H9 (cell line): ENCODE measurements at regions not wholly inside any gene's neighbourhood (a gene's known extent, or its start where the extent isn't known, plus 50 kb on each side); places are given as distances from the start of the nearest gene placed in this dataset.

Experiments
- DNase-seq: peaks from one replicate; pipeline ENCODE4 v3.0.0-alpha.2; 2017
- H2AFZ ChIP-seq: one replicate; pipeline ENCODE4 v1.6.1; 2013; ENCODE audit warnings: mild to moderate bottlenecking, low read length, control low read depth, moderate library complexity
- H2AK5ac ChIP-seq: 2 replicates; pipeline ENCODE4 v1.6.1; 2013; ENCODE audit warnings: low read length, control low read depth, mixed read lengths; ENCODE audit not compliant: insufficient read length
- H2BK120ac ChIP-seq: one replicate; pipeline ENCODE4 v1.6.1; 2013; ENCODE audit warnings: low read depth, mild to moderate bottlenecking, low read length, control low read depth, inconsistent platforms; ENCODE audit not compliant: poor library complexity, severe bottlenecking
- H2BK12ac ChIP-seq: 2 replicates; pipeline ENCODE4 v1.6.1; 2013; ENCODE audit warnings: low read length, control low read depth, mixed read lengths, low read depth; ENCODE audit not compliant: insufficient read length
- H2BK15ac ChIP-seq: 2 replicates; pipeline ENCODE4 v1.6.1; 2013; ENCODE audit warnings: low read depth, low read length, control low read depth
- H2BK20ac ChIP-seq: one replicate; pipeline ENCODE4 v1.6.1; 2013; ENCODE audit warnings: low read depth, mild to moderate bottlenecking, low read length, control low read depth, inconsistent platforms; ENCODE audit not compliant: poor library complexity, severe bottlenecking
- H2BK5ac ChIP-seq: 2 replicates; pipeline ENCODE4 v1.6.1; 2013; ENCODE audit warnings: low read length, control low read depth, mixed read lengths; ENCODE audit not compliant: insufficient read length
- H3K14ac ChIP-seq: 2 replicates; pipeline ENCODE4 v1.6.1; 2013; ENCODE audit warnings: low read length, control low read depth; ENCODE audit not compliant: insufficient read depth
- H3K18ac ChIP-seq: 2 replicates; pipeline ENCODE4 v1.6.1; 2013; ENCODE audit warnings: low read depth, mild to moderate bottlenecking, mixed read lengths, low read length, control low read depth; ENCODE audit not compliant: insufficient read length
- H3K23ac ChIP-seq: 2 replicates; pipeline ENCODE4 v1.6.1; 2013; ENCODE audit warnings: low read length, control low read depth, mixed read lengths, low read depth; ENCODE audit not compliant: insufficient read length
- H3K23me2 ChIP-seq: 2 replicates; pipeline ENCODE4 v1.6.1; 2013; ENCODE audit warnings: low read depth, mild to moderate bottlenecking, mixed read lengths, low read length, control low read depth; ENCODE audit not compliant: insufficient read length, poor library complexity, severe bottlenecking
- H3K27ac ChIP-seq: 2 replicates; pipeline ENCODE4 v1.5.1; 2013; ENCODE audit warnings: low read length, control low read depth, mixed read lengths, low read depth; ENCODE audit not compliant: insufficient read length
- H3K27me3 ChIP-seq: 2 replicates; pipeline ENCODE4 v1.6.1; 2013; ENCODE audit warnings: low read length, control low read depth, inconsistent platforms; ENCODE audit not compliant: insufficient read depth
- H3K4ac ChIP-seq: 2 replicates; pipeline ENCODE4 v1.6.1; 2013; ENCODE audit warnings: low read depth, mild to moderate bottlenecking, control low read depth, inconsistent platforms, low read length, moderate library complexity
- H3K4me1 ChIP-seq: 2 replicates; pipeline ENCODE4 v1.6.1; 2013; ENCODE audit warnings: low read length, control low read depth, inconsistent platforms; ENCODE audit not compliant: insufficient read depth
- H3K4me2 ChIP-seq: 2 replicates; pipeline ENCODE4 v1.6.1; 2013; ENCODE audit warnings: low read length, control low read depth, mixed read lengths; ENCODE audit not compliant: insufficient read length, insufficient read depth
- H3K56ac ChIP-seq: 2 replicates; pipeline ENCODE4 v1.6.1; 2013; ENCODE audit warnings: low read depth, mild to moderate bottlenecking, mixed read lengths, low read length, control low read depth; ENCODE audit not compliant: insufficient read length
- H3K79me1 ChIP-seq: 2 replicates; pipeline ENCODE4 v1.6.1; 2013; ENCODE audit warnings: low read depth, mild to moderate bottlenecking, moderate library complexity, low read length, control low read depth, inconsistent platforms; ENCODE audit not compliant: insufficient read depth, poor library complexity, severe bottlenecking
- H3K79me2 ChIP-seq: 2 replicates; pipeline ENCODE4 v1.6.1; 2013; ENCODE audit warnings: low read length, control low read depth, inconsistent platforms; ENCODE audit not compliant: insufficient read depth
- H3K9ac ChIP-seq: 2 replicates; pipeline ENCODE4 v1.6.1; 2013; ENCODE audit warnings: low read length, control low read depth, mixed read lengths; ENCODE audit not compliant: insufficient read length; ENCODE audit errors: extremely low read depth
- H3K9me3 ChIP-seq: one replicate; pipeline ENCODE4 v1.6.1; 2013; ENCODE audit warnings: low read depth, low read length, inconsistent platforms; ENCODE audit not compliant: control insufficient read depth
- H3T11ph ChIP-seq: one replicate; pipeline ENCODE4 v1.6.1; 2013; ENCODE audit warnings: mild to moderate bottlenecking, low read length, control low read depth, inconsistent platforms
- H4K20me1 ChIP-seq: one replicate; pipeline ENCODE4 v1.6.1; 2013; ENCODE audit not compliant: control insufficient read depth, insufficient read length, insufficient read depth
- H4K5ac ChIP-seq: 2 replicates; pipeline ENCODE4 v1.6.1; 2013; ENCODE audit warnings: low read depth, mild to moderate bottlenecking, mixed read lengths, low read length, control low read depth; ENCODE audit not compliant: insufficient read length
- H4K8ac ChIP-seq: replicated peaks from 2 replicates; pipeline ENCODE4 v1.6.1; 2013; ENCODE audit warnings: low read length, control low read depth, mixed read lengths, low read depth; ENCODE audit not compliant: insufficient read length
- H4K91ac ChIP-seq: 2 replicates; pipeline ENCODE4 v1.6.1; 2013; ENCODE audit warnings: low read depth, mild to moderate bottlenecking, moderate library complexity, mixed read lengths, low read length, control low read depth; ENCODE audit not compliant: insufficient read length
- H3K27ac Mint-ChIP-seq, 3 experiments: 2 replicates in 2 of 3; 3 replicates in 1 of 3; pipeline ENCODE4 v1.8.0; 2020 to 2021; ENCODE audit warnings: mixed read lengths in 3 of 3, mild to moderate bottlenecking in 1 of 3, moderate library complexity in 1 of 3
- H3K27me3 Mint-ChIP-seq: 2 replicates; pipeline ENCODE4 v1.8.0; 2021; ENCODE audit warnings: low read depth, mild to moderate bottlenecking, moderate library complexity, mixed read lengths
- H3K36me3 Mint-ChIP-seq, 3 experiments: 2 replicates in 2 of 3; 3 replicates in 1 of 3; pipeline ENCODE4 v1.8.0; 2020 to 2021; ENCODE audit warnings: low read depth in 3 of 3, mixed read lengths in 3 of 3; ENCODE audit not compliant: insufficient read depth in 1 of 3
- H3K4me1 Mint-ChIP-seq, 2 experiments: 2 replicates each; pipeline ENCODE4 v1.8.0; 2020; ENCODE audit warnings: mixed read lengths in 2 of 2
- H3K4me3 Mint-ChIP-seq, 2 experiments: 2 replicates in 1 of 2; 3 replicates in 1 of 2; pipeline ENCODE4 v1.8.0; 2020 to 2021; ENCODE audit warnings: mild to moderate bottlenecking in 2 of 2, mixed read lengths in 2 of 2, moderate library complexity in 1 of 2
- H3K9me3 Mint-ChIP-seq, 2 experiments: 2 replicates in 1 of 2; 3 replicates in 1 of 2; pipeline ENCODE4 v1.8.0; 2020; ENCODE audit warnings: mild to moderate bottlenecking in 2 of 2, mixed read lengths in 2 of 2, moderate library complexity in 1 of 2
- WGBS: extraction: QIAGEN DNeasy Blood & Tissue Kit; methylation state at CpG from one replicate; pipeline ENCODE4 v1.1.7; 2013; ENCODE audit warnings: missing lambda C conversion rate, low lambda C conversion rate, mixed read lengths; ENCODE audit not compliant: insufficient read length; ENCODE audit errors: extremely low coverage; 5-methylcytosine and 5-hydroxymethylcytosine counted together
- TF ChIP-seq, protein P1 (sequence below): fragments of 200-600 bp; sonication (generic); conservative IDR thresholded peaks from 3 replicates; pipeline ENCODE4 v1.8.0; 2021; ENCODE audit warnings: antibody characterized with exemption, mild to moderate bottlenecking

DNA sequence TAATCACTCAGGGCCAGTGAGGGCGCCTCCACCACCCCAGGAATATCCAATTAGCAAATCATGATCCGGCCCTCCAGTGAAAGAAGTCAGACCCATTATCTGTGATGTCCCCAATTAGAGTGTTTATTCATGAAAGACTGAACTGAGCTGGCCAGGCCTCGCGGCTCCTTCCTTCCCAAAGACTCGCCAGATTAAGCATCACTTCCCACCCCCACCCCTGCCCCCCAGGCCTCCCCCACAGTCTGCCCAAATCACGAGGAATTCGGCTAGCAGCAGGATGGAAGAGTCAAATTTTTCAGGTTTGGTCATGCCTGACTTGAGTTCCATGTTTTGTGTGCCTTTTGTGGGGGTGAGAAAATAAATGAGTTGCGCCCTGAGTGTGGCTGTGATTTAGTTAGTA lies 298.4 kb upstream of the SALL1 start:
- Mint-ChIP-seq H3K9me3 (no peaks in the 10 kb centered on the region), H3K4me3 (no peak overlapping the region), H3K4me1 (peaks cover 7 to 23% of the 10 kb centered on the region in 2 experiments), H3K27me3 (no peaks in the 10 kb centered on the region), H3K36me3 (peaks cover 0 to 1% (median 0%) of the 10 kb centered on the region in 3 experiments; a peak in 1 of 7 replicates), H3K27ac (no peak overlapping the region)
- H3K23me2 ChIP-seq, result no peaks in the 10 kb centered on the region
- no peaks in the 10 kb centered on the region for H3K79me1 ChIP-seq
- no peaks in the 10 kb centered on the region for H4K20me1 ChIP-seq
- no peak overlapping the region for H2BK20ac ChIP-seq
- no peak overlapping the region for H2AK5ac ChIP-seq
- no peak overlapping the region for H2BK120ac ChIP-seq
- TF ChIP-seq, protein P1, sequence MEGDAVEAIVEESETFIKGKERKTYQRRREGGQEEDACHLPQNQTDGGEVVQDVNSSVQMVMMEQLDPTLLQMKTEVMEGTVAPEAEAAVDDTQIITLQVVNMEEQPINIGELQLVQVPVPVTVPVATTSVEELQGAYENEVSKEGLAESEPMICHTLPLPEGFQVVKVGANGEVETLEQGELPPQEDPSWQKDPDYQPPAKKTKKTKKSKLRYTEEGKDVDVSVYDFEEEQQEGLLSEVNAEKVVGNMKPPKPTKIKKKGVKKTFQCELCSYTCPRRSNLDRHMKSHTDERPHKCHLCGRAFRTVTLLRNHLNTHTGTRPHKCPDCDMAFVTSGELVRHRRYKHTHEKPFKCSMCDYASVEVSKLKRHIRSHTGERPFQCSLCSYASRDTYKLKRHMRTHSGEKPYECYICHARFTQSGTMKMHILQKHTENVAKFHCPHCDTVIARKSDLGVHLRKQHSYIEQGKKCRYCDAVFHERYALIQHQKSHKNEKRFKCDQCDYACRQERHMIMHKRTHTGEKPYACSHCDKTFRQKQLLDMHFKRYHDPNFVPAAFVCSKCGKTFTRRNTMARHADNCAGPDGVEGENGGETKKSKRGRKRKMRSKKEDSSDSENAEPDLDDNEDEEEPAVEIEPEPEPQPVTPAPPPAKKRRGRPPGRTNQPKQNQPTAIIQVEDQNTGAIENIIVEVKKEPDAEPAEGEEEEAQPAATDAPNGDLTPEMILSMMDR, result no peak
- H3K4me2 ChIP-seq, result no peak overlapping the region
- no peak overlapping the region for H3K27ac ChIP-seq
- no peak overlapping the region for H3T11ph ChIP-seq
- no peak overlapping the region for H3K14ac ChIP-seq
- H3K56ac ChIP-seq, result no peak overlapping the region
- no peak overlapping the region for H4K8ac ChIP-seq
- H3K27me3 ChIP-seq, result no peaks in the 10 kb centered on the region; the same call in 1 of the 2 replicates
- H2AFZ ChIP-seq, result no peak overlapping the region
- no peak overlapping the region for H4K91ac ChIP-seq
- no peak overlapping the region for H3K18ac ChIP-seq
- H4K5ac ChIP-seq, result no peak overlapping the region
- no peak overlapping the region for H3K23ac ChIP-seq
- H3K4ac ChIP-seq, result no peak overlapping the region
- no peak overlapping the region for H3K9ac ChIP-seq
- DNase-seq, result no peak
- H3K9me3 ChIP-seq, result no peaks in the 10 kb centered on the region
- no peaks in the 10 kb centered on the region for H3K79me2 ChIP-seq
- no peak overlapping the region for H2BK5ac ChIP-seq
- no peaks in the 10 kb centered on the region for H3K4me1 ChIP-seq
- no peak overlapping the region for H2BK15ac ChIP-seq
- WGBS, result no CpG with 5 or more reads among the region's 8 CpGs
- H2BK12ac ChIP-seq, result no peak overlapping the region
